ENCODE measurements at regions not wholly inside any gene's neighbourhood (a gene's known extent, or its start where the extent isn't known, plus 50 kb on each side); places are given as distances from the start of the nearest gene placed in this dataset.

- TF ChIP-seq POLR2A (IDR thresholded peaks at IDR 0.05) (no peak), CTCF (IDR thresholded peaks at IDR 0.05) (no peak)
Measured at GRCh38 chr21:39037807-39038405, 145.3 kb downstream of the PSMG1 start.
